ENCODE measurements at regions not wholly inside any gene's neighbourhood (a gene's known extent, or its start where the extent isn't known, plus 50 kb on each side); places are given as distances from the start of the nearest gene placed in this dataset.

DNA sequence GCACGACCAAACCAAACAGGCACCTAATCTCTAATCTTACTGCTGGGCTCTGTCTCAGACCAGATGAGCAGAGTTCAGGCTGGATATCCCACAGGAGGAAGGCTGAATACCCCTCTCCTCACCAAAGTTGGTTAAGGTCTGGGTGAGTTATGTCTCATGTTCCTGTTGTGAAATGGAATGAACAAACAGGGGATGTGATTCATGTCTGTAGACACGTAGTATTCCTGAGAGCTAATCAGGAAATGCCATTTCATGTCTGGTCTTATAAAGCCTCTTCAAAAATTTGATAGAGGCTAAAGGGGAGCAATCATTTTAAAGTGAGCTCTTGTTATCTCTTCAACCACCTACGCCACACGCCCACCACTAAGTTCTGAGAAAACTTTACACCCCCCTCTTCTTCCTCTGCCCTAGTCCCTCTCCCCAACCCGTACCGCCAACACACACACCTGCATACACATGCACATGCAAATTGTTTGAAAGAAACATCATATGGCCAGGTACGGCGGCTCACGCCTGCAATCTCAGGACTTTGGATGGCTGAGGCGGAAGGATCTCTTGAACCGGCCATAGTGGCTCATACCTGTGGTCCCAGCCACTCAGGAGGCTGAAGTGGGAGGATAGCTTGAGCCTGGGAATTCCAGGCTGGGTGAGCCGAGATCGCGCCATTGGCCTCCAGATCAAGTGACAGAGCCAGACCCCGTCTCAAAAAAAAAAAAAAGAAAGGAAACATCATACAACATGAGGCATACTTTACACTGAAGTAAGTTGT is 69.8 kb upstream of the RAI14 start:
- TF ChIP-seq EP300 (IDR thresholded peaks at IDR 0.05) (no peak), CTCF (IDR thresholded peaks at IDR 0.05) (no peak)

Measured in ovary (tissue), 3 donors.